ENCODE measurements at regions not wholly inside any gene's neighbourhood (a gene's known extent, or its start where the extent isn't known, plus 50 kb on each side); places are given as distances from the start of the nearest gene placed in this dataset.

- no peak for DNase-seq
Measured at GRCh38 chr6:144695858-144696533, 410.9 kb downstream of the UTRN start.

- no peak for DNase-seq
Measured at GRCh38 chr6:144696610-144697368, 411.7 kb downstream of the UTRN start.

- DNase-seq = no peak
Measured at GRCh38 chr6:144697369-144697760, 412.2 kb downstream of the UTRN start.

GRCh38 chr6:144697801-144698200 is 412.7 kb downstream of the UTRN start:
- DNase-seq = no peak

- no peak for DNase-seq
Measured at GRCh38 chr6:144702781-144703180, 417.6 kb downstream of the UTRN start.

- no peak for DNase-seq
Measured at GRCh38 chr6:144710207-144710606, 425.1 kb downstream of the UTRN start.

- no peak for DNase-seq
Measured at GRCh38 chr6:144711661-144712060, 426.5 kb downstream of the UTRN start.

- DNase-seq = no peak
Measured at GRCh38 chr6:144712541-144712940, 427.4 kb downstream of the UTRN start.

GRCh38 chr6:144714021-144714712 is 429.0 kb downstream of the UTRN start:
- no peak for DNase-seq

- DNase-seq = no peak
Measured at GRCh38 chr6:144715344-144715743, 430.2 kb downstream of the UTRN start.

- DNase-seq = no peak
Measured at GRCh38 chr6:144718431-144718830, 433.3 kb downstream of the UTRN start.

- no peak for DNase-seq
Measured at GRCh38 chr6:144721232-144721631, 436.1 kb downstream of the UTRN start.

GRCh38 chr6:144722154-144722737 is 437.1 kb downstream of the UTRN start:
- no peak for DNase-seq

GRCh38 chr6:144722925-144723324 is 437.8 kb downstream of the UTRN start:
- no peak for DNase-seq

- DNase-seq = no peak
Measured at GRCh38 chr6:144723431-144723830, 438.3 kb downstream of the UTRN start.

- no peak for DNase-seq
Measured at GRCh38 chr6:144724818-144725217, 439.7 kb downstream of the UTRN start.

GRCh38 chr6:144725736-144726522 is 440.8 kb downstream of the UTRN start:
- no peak for DNase-seq

GRCh38 chr6:144728804-144729203 is 443.7 kb downstream of the UTRN start:
- DNase-seq = no peak

GRCh38 chr6:144729502-144729901 is 444.4 kb downstream of the UTRN start:
- DNase-seq = no peak

- DNase-seq = no peak
Measured at GRCh38 chr6:144730088-144730645, 445.0 kb downstream of the UTRN start.

- DNase-seq = no peak
Measured at GRCh38 chr6:144731229-144731628, 446.1 kb downstream of the UTRN start.

- no peak for DNase-seq
Measured at GRCh38 chr6:144736763-144737162, 451.6 kb downstream of the UTRN start.

All from stimulated activated CD4-positive, alpha-beta T cell treated with anti-CD3 and anti-CD28 coated beads, Interleukin-12 subunit alpha, Interleukin-12 subunit beta, amount 100 ng/mL, for 4 hours (primary cell).